ENCODE measurements at regions not wholly inside any gene's neighbourhood (a gene's known extent, or its start where the extent isn't known, plus 50 kb on each side); places are given as distances from the start of the nearest gene placed in this dataset.

DNA sequence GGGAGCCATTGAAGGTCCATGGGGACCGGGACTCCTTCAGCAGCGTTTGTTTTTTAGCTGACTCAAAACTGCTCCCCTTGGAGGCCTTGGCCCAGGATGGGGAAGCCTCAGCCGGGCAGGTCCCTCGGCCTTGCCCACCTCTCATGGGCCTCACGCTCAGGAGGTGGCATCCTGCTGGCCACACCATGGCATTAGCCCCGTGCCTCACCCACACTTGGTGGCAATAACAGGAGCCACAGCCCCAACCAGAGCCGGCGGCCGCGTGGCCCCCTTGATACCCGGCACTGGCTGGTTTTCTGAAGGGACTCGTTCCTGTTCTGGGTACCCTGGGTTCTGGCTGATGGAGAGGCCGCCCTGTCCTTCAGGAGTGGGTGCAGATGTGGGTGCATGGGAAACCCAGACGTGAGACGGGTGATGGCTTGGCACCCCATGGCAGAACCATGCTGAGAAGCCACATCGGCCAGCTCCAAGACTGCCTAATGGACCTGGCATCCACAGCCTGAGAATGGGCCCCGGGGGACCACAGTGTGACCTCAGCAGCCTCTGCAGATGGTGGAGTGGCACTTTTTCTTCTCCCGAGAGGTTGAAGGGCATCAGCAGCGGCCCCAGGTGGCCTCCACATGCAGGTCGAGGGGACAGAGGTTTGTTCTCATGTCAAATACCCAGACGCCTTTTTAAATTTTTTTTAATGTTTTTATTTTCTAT is 49.8 kb upstream of the PPARA start:
- Mint-ChIP-seq H3K9me3 (no peaks in the 10 kb centered on the region), H3K36me3 (no peaks in the 10 kb centered on the region), H3K4me1 (no peaks in the 10 kb centered on the region), H3K4me3 (no peak overlapping the region), H3K27me3 (no peaks in the 10 kb centered on the region), H3K27ac (no peak overlapping the region)
